SK-N-SH treated with all-trans-retinoic acid at 6 μM for 48 hours (cell line): ENCODE measurements at regions not wholly inside any gene's neighbourhood (a gene's known extent, or its start where the extent isn't known, plus 50 kb on each side); places are given as distances from the start of the nearest gene placed in this dataset.

Experiments used
- ATAC-seq: fragments of 200-7000 bp; cut with Tn5 transposase; 3 replicates; pipeline ENCODE4 v1.9.1; 2020; ENCODE audit warnings: mild to moderate bottlenecking, moderate library complexity
- BACH2 ChIP-seq: fragments of 250-450 bp; sonication (Bioruptor Pico); IDR thresholded peaks from 2 replicates; pipeline ENCODE4 v1.9.0; 2021; ENCODE audit warnings: mild to moderate bottlenecking, borderline replicate concordance
- CSDC2 ChIP-seq: fragments of 250-450 bp; sonication (Bioruptor Pico); IDR thresholded peaks from 2 replicates; pipeline ENCODE4 v1.5.0; 2020; ENCODE audit warnings: mild to moderate bottlenecking, moderate library complexity
- ESRRG ChIP-seq: fragments of 250-450 bp; sonication (Bioruptor Pico); IDR thresholded peaks from 2 replicates; pipeline ENCODE4 v1.6.1; 2021; ENCODE audit warnings: mild to moderate bottlenecking
- GLIS3 ChIP-seq: fragments of 250-450 bp; sonication (Bioruptor Pico); IDR thresholded peaks from 2 replicates; pipeline ENCODE4 v1.5.0; 2020; ENCODE audit warnings: mild to moderate bottlenecking, moderate library complexity
- ISL1 ChIP-seq: fragments of 250-450 bp; sonication (Bioruptor Pico); IDR thresholded peaks from 2 replicates; pipeline ENCODE4 v2.1.2; 2022; ENCODE audit warnings: mild to moderate bottlenecking, moderate library complexity
- OSR1 ChIP-seq: fragments of 250-450 bp; sonication (Bioruptor Pico); IDR thresholded peaks from 2 replicates; pipeline ENCODE4 v1.8.0; 2022; ENCODE audit warnings: moderate library complexity, mild to moderate bottlenecking, inconsistent platforms
- PATZ1 ChIP-seq: fragments of 250-450 bp; sonication (Bioruptor Pico); IDR thresholded peaks from 2 replicates; pipeline ENCODE4 v1.8.0; 2020; ENCODE audit warnings: mild to moderate bottlenecking, moderate library complexity, borderline replicate concordance
- POU6F1 ChIP-seq: fragments of 250-450 bp; sonication (Bioruptor Pico); IDR thresholded peaks from 2 replicates; pipeline ENCODE4 v1.8.0; 2021; ENCODE audit warnings: low read depth, mild to moderate bottlenecking, moderate library complexity, borderline replicate concordance
- RARB ChIP-seq: fragments of 250-450 bp; sonication (Bioruptor Pico); IDR thresholded peaks from 2 replicates; pipeline ENCODE4 v1.8.0; 2021; ENCODE audit warnings: mild to moderate bottlenecking, moderate library complexity
- SNAI2 ChIP-seq: fragments of 250-450 bp; sonication (Bioruptor Pico); IDR thresholded peaks from 2 replicates; pipeline ENCODE4 v1.5.0; 2020; ENCODE audit warnings: mild to moderate bottlenecking, moderate library complexity
- TCF4 ChIP-seq: fragments of 250-450 bp; sonication (Bioruptor Pico); IDR thresholded peaks from 2 replicates; pipeline ENCODE4 v1.8.0; 2021; ENCODE audit warnings: mild to moderate bottlenecking, moderate library complexity, borderline replicate concordance
- TOX ChIP-seq: fragments of 250-450 bp; sonication (Bioruptor Pico); IDR thresholded peaks from 2 replicates; pipeline ENCODE4 v1.8.0; 2021; ENCODE audit warnings: mild to moderate bottlenecking, moderate library complexity, borderline replicate concordance
- TSHZ2 ChIP-seq: fragments of 250-450 bp; sonication (Bioruptor Pico); IDR thresholded peaks from 2 replicates; pipeline ENCODE4 v1.5.0; 2020; ENCODE audit warnings: mild to moderate bottlenecking, moderate library complexity
- ZC3H10 ChIP-seq: fragments of 250-450 bp; sonication (Bioruptor Pico); IDR thresholded peaks from 2 replicates; pipeline ENCODE4 v1.5.1; 2021; ENCODE audit warnings: mild to moderate bottlenecking, moderate library complexity
- ZFP3 ChIP-seq: fragments of 250-450 bp; sonication (Bioruptor Pico); IDR thresholded peaks from 2 replicates; pipeline ENCODE4 v1.5.0; 2020; ENCODE audit warnings: mild to moderate bottlenecking, moderate library complexity
- ZNF70 ChIP-seq: fragments of 450-650 bp; formaldehyde crosslinking; IDR thresholded peaks from 2 replicates; pipeline ENCODE4 v1.5.0; 2020; ENCODE audit warnings: mild to moderate bottlenecking, moderate library complexity
- ZNF8 ChIP-seq: fragments of 450-650 bp; formaldehyde crosslinking; IDR thresholded peaks from 2 replicates; pipeline ENCODE4 v1.5.0; 2020; ENCODE audit warnings: mild to moderate bottlenecking, moderate library complexity
- TF ChIP-seq, protein P1 (sequence below): fragments of 250-450 bp; sonication (Bioruptor Pico); IDR thresholded peaks from 2 replicates; pipeline ENCODE4 v1.5.1; 2021; ENCODE audit warnings: mild to moderate bottlenecking, moderate library complexity

DNA sequence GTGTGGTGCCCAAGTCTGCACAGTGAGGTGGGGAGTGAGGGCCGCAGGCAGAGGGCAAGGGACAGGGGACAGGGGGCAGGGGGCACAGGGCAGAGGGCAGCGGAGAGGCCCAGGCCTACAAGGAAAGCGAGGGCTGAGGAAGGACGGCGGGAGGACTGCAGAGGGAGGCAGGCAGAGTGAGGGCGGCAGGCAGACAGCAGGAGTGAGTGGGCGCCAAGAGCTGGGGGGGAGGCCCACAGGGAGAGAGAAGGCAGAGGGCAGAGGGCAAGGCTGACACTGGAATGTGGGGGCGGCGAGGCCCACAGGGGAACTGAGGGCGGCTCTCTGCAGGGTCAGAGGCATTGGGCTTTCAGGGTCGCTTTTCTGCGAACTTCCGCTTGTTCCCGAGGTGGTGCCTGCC lies 267.8 kb upstream of the NDN start:
- no peak for ATAC-seq
- TF ChIP-seq BACH2 (CRISPR knock-in tag) (no peak), TSHZ2 (CRISPR knock-in tag) (no peak), GLIS3 (CRISPR knock-in tag) (no peak), OSR1 (no peak), POU6F1 (CRISPR knock-in tag) (no peak), ISL1 (CRISPR knock-in tag) (no peak), ZC3H10 (CRISPR knock-in tag) (no peak), SNAI2 (CRISPR knock-in tag) (no peak), RARB (no peak), PATZ1 (CRISPR knock-in tag) (no peak), ZFP3 (CRISPR knock-in tag) (no peak)
- TF ChIP-seq, protein P1, sequence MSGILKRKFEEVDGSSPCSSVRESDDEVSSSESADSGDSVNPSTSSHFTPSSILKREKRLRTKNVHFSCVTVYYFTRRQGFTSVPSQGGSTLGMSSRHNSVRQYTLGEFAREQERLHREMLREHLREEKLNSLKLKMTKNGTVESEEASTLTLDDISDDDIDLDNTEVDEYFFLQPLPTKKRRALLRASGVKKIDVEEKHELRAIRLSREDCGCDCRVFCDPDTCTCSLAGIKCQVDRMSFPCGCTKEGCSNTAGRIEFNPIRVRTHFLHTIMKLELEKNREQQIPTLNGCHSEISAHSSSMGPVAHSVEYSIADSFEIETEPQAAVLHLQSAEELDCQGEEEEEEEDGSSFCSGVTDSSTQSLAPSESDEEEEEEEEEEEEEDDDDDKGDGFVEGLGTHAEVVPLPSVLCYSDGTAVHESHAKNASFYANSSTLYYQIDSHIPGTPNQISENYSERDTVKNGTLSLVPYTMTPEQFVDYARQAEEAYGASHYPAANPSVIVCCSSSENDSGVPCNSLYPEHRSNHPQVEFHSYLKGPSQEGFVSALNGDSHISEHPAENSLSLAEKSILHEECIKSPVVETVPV: no peak
- TF ChIP-seq, all 23 proteins: peak for 0

- ATAC-seq: no peak
- TF ChIP-seq TSHZ2 (CRISPR knock-in tag) (no peak), RARB (no peak), TOX (CRISPR knock-in tag) (no peak), CSDC2 (CRISPR knock-in tag) (no peak)
- TF ChIP-seq, all 23 proteins: peak for 0
Measured at GRCh38 chr15:23983500-23984259, 296.6 kb upstream of the NDN start.

- ATAC-seq: no peak
- TF ChIP-seq TCF4 (CRISPR knock-in tag): no peak
- no peak for TF ChIP-seq ZC3H10 (CRISPR knock-in tag)
- no peak for TF ChIP-seq PATZ1 (CRISPR knock-in tag)
- TF ChIP-seq SNAI2 (CRISPR knock-in tag): no peak
- no peak for TF ChIP-seq TSHZ2 (CRISPR knock-in tag)
- TF ChIP-seq CSDC2 (CRISPR knock-in tag): no peak
- TF ChIP-seq ZNF70 (CRISPR knock-in tag): no peak
- no peak for TF ChIP-seq GLIS3 (CRISPR knock-in tag)
- TF ChIP-seq RARB: no peak
- TF ChIP-seq POU6F1 (CRISPR knock-in tag): no peak
- no peak for TF ChIP-seq ZNF8 (CRISPR knock-in tag)
- no peak for TF ChIP-seq ZFP3 (CRISPR knock-in tag)
- no peak for TF ChIP-seq TOX (CRISPR knock-in tag)
- TF ChIP-seq ESRRG (CRISPR knock-in tag): no peak
Measured at GRCh38 chr15:23994273-23994672, 307.2 kb upstream of the NDN start.
